ENCODE measurements at regions not wholly inside any gene's neighbourhood (a gene's known extent, or its start where the extent isn't known, plus 50 kb on each side); places are given as distances from the start of the nearest gene placed in this dataset.

DNA sequence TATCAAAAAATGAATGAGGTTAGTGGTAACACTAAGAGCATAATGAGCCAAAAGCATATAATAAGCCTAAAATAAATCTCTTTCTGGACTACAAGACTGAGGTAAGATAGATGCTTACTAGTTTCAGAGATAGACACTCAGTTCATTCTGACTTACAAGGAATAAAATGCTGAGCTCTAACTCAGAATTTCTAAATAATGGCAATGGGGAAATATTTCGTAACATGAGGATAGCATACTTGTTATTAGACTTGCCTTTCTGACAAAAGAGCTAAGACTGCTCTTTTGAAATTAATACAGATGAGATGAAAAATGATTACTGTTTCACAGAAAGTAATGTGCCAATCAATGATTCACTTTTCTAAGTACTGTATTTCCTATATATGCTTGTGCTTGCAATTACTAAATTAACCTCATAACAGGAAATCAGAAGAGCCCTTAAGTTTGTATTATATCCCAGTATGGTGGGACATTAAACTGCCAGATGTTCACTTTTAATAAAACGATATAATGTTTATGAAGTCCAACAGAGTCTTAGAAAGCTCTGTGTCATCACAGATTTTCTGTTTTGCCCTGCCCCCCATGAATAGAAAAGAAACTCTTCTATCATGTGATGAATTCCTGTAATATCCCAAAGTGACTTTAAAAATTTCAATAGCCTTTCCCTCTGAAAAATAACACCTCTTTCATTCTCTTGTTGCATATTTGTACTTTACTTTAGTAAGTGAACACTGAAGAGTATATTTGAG lies 2771.0 kb upstream of the PCDH20 start:
- TF ChIP-seq, protein P1, sequence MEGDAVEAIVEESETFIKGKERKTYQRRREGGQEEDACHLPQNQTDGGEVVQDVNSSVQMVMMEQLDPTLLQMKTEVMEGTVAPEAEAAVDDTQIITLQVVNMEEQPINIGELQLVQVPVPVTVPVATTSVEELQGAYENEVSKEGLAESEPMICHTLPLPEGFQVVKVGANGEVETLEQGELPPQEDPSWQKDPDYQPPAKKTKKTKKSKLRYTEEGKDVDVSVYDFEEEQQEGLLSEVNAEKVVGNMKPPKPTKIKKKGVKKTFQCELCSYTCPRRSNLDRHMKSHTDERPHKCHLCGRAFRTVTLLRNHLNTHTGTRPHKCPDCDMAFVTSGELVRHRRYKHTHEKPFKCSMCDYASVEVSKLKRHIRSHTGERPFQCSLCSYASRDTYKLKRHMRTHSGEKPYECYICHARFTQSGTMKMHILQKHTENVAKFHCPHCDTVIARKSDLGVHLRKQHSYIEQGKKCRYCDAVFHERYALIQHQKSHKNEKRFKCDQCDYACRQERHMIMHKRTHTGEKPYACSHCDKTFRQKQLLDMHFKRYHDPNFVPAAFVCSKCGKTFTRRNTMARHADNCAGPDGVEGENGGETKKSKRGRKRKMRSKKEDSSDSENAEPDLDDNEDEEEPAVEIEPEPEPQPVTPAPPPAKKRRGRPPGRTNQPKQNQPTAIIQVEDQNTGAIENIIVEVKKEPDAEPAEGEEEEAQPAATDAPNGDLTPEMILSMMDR (IDR thresholded peaks at IDR 0.05) = no peak
- TF ChIP-seq POLR2A (IDR thresholded peaks at IDR 0.05) = no peak
- TF ChIP-seq POLR2AphosphoS5 (IDR thresholded peaks at IDR 0.05) = no peak

All from prostate gland (tissue), 2 donors.